ENCODE measurements at regions not wholly inside any gene's neighbourhood (a gene's known extent, or its start where the extent isn't known, plus 50 kb on each side); places are given as distances from the start of the nearest gene placed in this dataset.

- ChIA-PET POLR2A (no interaction called here), CTCF (no interaction called here)
- Histone ChIP-seq H3K9me3 (ENCODE audit: control insufficient read depth, insufficient read depth, low read depth, low read length) (no peaks in the 10 kb centered on the region), H3K36me3 (ENCODE audit: control insufficient read depth in 2 of 2, insufficient read depth in 1 of 2, low read length in 2 of 2) (no peaks in the 10 kb centered on the region), H3K27ac (ENCODE audit: extremely low read depth, low read depth, low read length) (no peak overlapping the region), H3K4me1 (ENCODE audit: control insufficient read depth, insufficient read depth, low read length) (no peaks in the 10 kb centered on the region), H3K4me3 (ENCODE audit: low read depth, low read length) (no peak overlapping the region)
- no peak for TF ChIP-seq ZNF777 (tag by site-specific recombination; IDR thresholded peaks at IDR 0.05; ENCODE audit: borderline replicate concordance)
- no peak for TF ChIP-seq ZNF639 (tag by site-specific recombination; IDR thresholded peaks at IDR 0.05)
These were observed 1002.6 kb downstream of the TMTC2 start for GRCh38 chr12:83689333-83689732.

- H3K9me3 ChIP-seq (ENCODE audit: control insufficient read depth, insufficient read depth, low read depth, low read length): no peaks in the 10 kb centered on the region
- no peak overlapping the region for H3K4me3 ChIP-seq (ENCODE audit: low read depth, low read length)
- H3K36me3 ChIP-seq (ENCODE audit: control insufficient read depth in 2 of 2, insufficient read depth in 1 of 2, low read length in 2 of 2): no peaks in the 10 kb centered on the region
- CTCF ChIA-PET: no interaction called here
- POLR2A ChIA-PET: no interaction called here
- H3K4me1 ChIP-seq (ENCODE audit: control insufficient read depth, insufficient read depth, low read length): no peaks in the 10 kb centered on the region
- H3K27ac ChIP-seq (ENCODE audit: extremely low read depth, low read depth, low read length): no peak overlapping the region
- TF ChIP-seq ZNF324 (tag by site-specific recombination; IDR thresholded peaks at IDR 0.05) (no peak), ZNF768 (tag by site-specific recombination; IDR thresholded peaks at IDR 0.05) (no peak), ZNF704 (tag by site-specific recombination; IDR thresholded peaks at IDR 0.05) (no peak), IKZF3 (tag by site-specific recombination; IDR thresholded peaks at IDR 0.05) (no peak), GLI4 (tag by site-specific recombination; IDR thresholded peaks at IDR 0.05) (no peak), MZF1 (tag by site-specific recombination; IDR thresholded peaks at IDR 0.05; ENCODE audit: borderline replicate concordance) (no peak), GFI1B (tag by site-specific recombination; IDR thresholded peaks at IDR 0.05) (no peak), ZNF350 (tag by site-specific recombination; IDR thresholded peaks at IDR 0.05) (no peak), ZNF530 (tag by site-specific recombination; IDR thresholded peaks at IDR 0.05; ENCODE audit: low read depth) (no peak), ZNF148 (tag by site-specific recombination; IDR thresholded peaks at IDR 0.05; ENCODE audit: borderline replicate concordance) (no peak), ZNF449 (tag by site-specific recombination; IDR thresholded peaks at IDR 0.05) (no peak), ZBTB20 (tag by site-specific recombination; IDR thresholded peaks at IDR 0.05) (no peak)
These were observed 990.1 kb downstream of the TMTC2 start for GRCh38 chr12:83676781-83677295.

- H3K9me3 ChIP-seq (ENCODE audit: control insufficient read depth, insufficient read depth, low read depth, low read length): no peaks in the 10 kb centered on the region
- no peaks in the 10 kb centered on the region for H3K36me3 ChIP-seq (ENCODE audit: control insufficient read depth in 2 of 2, insufficient read depth in 1 of 2, low read length in 2 of 2)
- ChIA-PET CTCF (interaction anchor here (0.6 kb wide), 1 partner anchor 630 kb away, joined by 3 read pairs; no protein-coding TSS in a partner anchor), POLR2A (no interaction called here)
- H3K27ac ChIP-seq (ENCODE audit: extremely low read depth, low read depth, low read length): no peak overlapping the region
- H3K4me3 ChIP-seq (ENCODE audit: low read depth, low read length): no peak overlapping the region
- no peaks in the 10 kb centered on the region for H3K4me1 ChIP-seq (ENCODE audit: control insufficient read depth, insufficient read depth, low read length)
- TF ChIP-seq ZNF324 (tag by site-specific recombination; IDR thresholded peaks at IDR 0.05) (no peak), ZNF692 (tag by site-specific recombination; IDR thresholded peaks at IDR 0.05) (no peak), YY1 (tag by site-specific recombination; IDR thresholded peaks at IDR 0.05) (no peak), ZNF174 (tag by site-specific recombination; IDR thresholded peaks at IDR 0.05) (no peak), ZNF501 (tag by site-specific recombination; IDR thresholded peaks at IDR 0.05) (no peak), ZNF660 (tag by site-specific recombination; IDR thresholded peaks at IDR 0.05) (no peak), HOXA7 (CRISPR knock-in tag; IDR thresholded peaks at IDR 0.05; ENCODE audit: borderline replicate concordance) (no peak), ZNF670 (tag by site-specific recombination; IDR thresholded peaks at IDR 0.05; ENCODE audit: low read depth) (no peak), ZBTB49 (tag by site-specific recombination; IDR thresholded peaks at IDR 0.05; ENCODE audit: low read depth) (no peak)
These were observed 980.0 kb downstream of the TMTC2 start for GRCh38 chr12:83666690-83667089.
